Panc1 (cell line): ENCODE measurements at regions not wholly inside any gene's neighbourhood (a gene's known extent, or its start where the extent isn't known, plus 50 kb on each side); places are given as distances from the start of the nearest gene placed in this dataset.

ENCODE experiments used
- CTCF ChIP-seq: fragments of 450-650 bp; IDR thresholded peaks from 2 replicates; pipeline ENCODE4 v1.5.1; 2017; ENCODE audit warnings: mild to moderate bottlenecking
- POLR2AphosphoS5 ChIP-seq: IDR thresholded peaks from 2 replicates; pipeline ENCODE4 v1.6.1; 2012; ENCODE audit warnings: mild to moderate bottlenecking, low read depth, low read length, moderate library complexity
- SIN3A ChIP-seq: IDR thresholded peaks from 2 replicates; pipeline ENCODE4 v1.6.1; 2012; ENCODE audit warnings: low read depth, mild to moderate bottlenecking, low read length, moderate library complexity, borderline replicate concordance; ENCODE audit not compliant: insufficient read depth
- TCF7L2 ChIP-seq: IDR thresholded peaks from 2 replicates; pipeline ENCODE4 v1.6.1; 2011; ENCODE audit warnings: mild to moderate bottlenecking, low read depth, low read length, inconsistent platforms
- TF ChIP-seq, protein P1 (sequence below), 2 experiments: IDR thresholded peaks; 2 replicates each; pipeline ENCODE4 v1.6.1; 2011 to 2012; ENCODE audit warnings: low read depth in 2 of 2, control low read depth in 1 of 2, low read length in 1 of 2, mild to moderate bottlenecking in 1 of 2, moderate library complexity in 1 of 2; ENCODE audit not compliant: insufficient read depth in 1 of 2

DNA sequence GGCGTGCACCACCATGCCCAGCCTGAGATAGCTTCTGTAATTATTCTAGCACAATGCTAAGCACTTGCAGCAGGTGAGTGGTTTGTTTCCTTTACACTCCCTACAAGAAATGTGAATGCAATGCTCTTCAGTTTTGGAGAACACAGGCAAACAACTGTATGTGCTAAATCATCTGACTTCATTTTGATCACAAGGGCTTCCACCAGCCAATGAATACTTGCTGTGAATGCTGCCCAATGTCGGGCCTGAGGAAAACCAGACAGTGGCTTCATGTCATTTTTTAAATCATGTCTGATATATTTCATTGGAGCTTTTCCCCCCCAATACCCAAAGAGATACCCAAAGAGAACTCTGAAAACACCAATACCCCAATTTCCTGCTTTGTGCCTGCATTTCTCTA, 155.6 kb upstream of the XPO1 start:
- TF ChIP-seq CTCF: no peak
- no peak for TF ChIP-seq POLR2AphosphoS5
- TF ChIP-seq, protein P1, sequence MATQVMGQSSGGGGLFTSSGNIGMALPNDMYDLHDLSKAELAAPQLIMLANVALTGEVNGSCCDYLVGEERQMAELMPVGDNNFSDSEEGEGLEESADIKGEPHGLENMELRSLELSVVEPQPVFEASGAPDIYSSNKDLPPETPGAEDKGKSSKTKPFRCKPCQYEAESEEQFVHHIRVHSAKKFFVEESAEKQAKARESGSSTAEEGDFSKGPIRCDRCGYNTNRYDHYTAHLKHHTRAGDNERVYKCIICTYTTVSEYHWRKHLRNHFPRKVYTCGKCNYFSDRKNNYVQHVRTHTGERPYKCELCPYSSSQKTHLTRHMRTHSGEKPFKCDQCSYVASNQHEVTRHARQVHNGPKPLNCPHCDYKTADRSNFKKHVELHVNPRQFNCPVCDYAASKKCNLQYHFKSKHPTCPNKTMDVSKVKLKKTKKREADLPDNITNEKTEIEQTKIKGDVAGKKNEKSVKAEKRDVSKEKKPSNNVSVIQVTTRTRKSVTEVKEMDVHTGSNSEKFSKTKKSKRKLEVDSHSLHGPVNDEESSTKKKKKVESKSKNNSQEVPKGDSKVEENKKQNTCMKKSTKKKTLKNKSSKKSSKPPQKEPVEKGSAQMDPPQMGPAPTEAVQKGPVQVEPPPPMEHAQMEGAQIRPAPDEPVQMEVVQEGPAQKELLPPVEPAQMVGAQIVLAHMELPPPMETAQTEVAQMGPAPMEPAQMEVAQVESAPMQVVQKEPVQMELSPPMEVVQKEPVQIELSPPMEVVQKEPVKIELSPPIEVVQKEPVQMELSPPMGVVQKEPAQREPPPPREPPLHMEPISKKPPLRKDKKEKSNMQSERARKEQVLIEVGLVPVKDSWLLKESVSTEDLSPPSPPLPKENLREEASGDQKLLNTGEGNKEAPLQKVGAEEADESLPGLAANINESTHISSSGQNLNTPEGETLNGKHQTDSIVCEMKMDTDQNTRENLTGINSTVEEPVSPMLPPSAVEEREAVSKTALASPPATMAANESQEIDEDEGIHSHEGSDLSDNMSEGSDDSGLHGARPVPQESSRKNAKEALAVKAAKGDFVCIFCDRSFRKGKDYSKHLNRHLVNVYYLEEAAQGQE (IDR thresholded peaks at IDR 0.05; ENCODE audit: insufficient read depth in 1 of 2, low read depth in 2 of 2, low read length in 1 of 2): no peak
- no peak for TF ChIP-seq TCF7L2
- TF ChIP-seq SIN3A: no peak
